Suprapubic skin (tissue), 4 donors: ENCODE measurements at regions not wholly inside any gene's neighbourhood (a gene's known extent, or its start where the extent isn't known, plus 50 kb on each side); places are given as distances from the start of the nearest gene placed in this dataset.

ENCODE experiments used
- DNase-seq, 2 donors: peaks; one replicate each; pipeline ENCODE4 v3.0.0-alpha.2; 2019; ENCODE audit warnings: low spot score in 2 of 2
- H3K27ac ChIP-seq: fragments of 200-600 bp; sonication (generic); one replicate; pipeline ENCODE4 v1.5.1; 2019
- H3K27me3 ChIP-seq: fragments of 200-600 bp; sonication (generic); one replicate; pipeline ENCODE4 v1.5.1; 2019
- H3K36me3 ChIP-seq: fragments of 200-600 bp; sonication (generic); one replicate; pipeline ENCODE4 v1.5.1; 2019
- H3K4me1 ChIP-seq: fragments of 200-600 bp; sonication (generic); one replicate; pipeline ENCODE4 v1.5.1; 2019
- H3K4me3 ChIP-seq: fragments of 200-600 bp; sonication (generic); one replicate; pipeline ENCODE4 v1.5.1; 2019; ENCODE audit warnings: mild to moderate bottlenecking
- H3K9me3 ChIP-seq: fragments of 200-600 bp; sonication (generic); one replicate; pipeline ENCODE4 v1.5.1; 2019
- CTCF ChIP-seq, 2 donors: fragments of 200-600 bp in 1 of 2; fragments of 450-650 bp in 1 of 2; sonication (generic) in 1 of 2; IDR thresholded peaks; one replicate each; pipeline ENCODE4 v1.5.1; 2016 to 2019; ENCODE audit warnings: antibody characterized with exemption in 2 of 2, mild to moderate bottlenecking in 1 of 2, moderate library complexity in 1 of 2
- EP300 ChIP-seq: sonication (generic); formaldehyde crosslinking; IDR thresholded peaks from one replicate; pipeline ENCODE4 v1.6.1; 2017; ENCODE audit warnings: antibody characterized with exemption
- POLR2A ChIP-seq, 2 donors: fragments of 450-650 bp; IDR thresholded peaks; one replicate each; pipeline ENCODE4 v1.6.1; 2017; ENCODE audit warnings: antibody characterized with exemption in 2 of 2, mild to moderate bottlenecking in 2 of 2, moderate library complexity in 2 of 2
- POLR2AphosphoS5 ChIP-seq, 3 donors: sonication (generic); formaldehyde crosslinking; IDR thresholded peaks; one replicate each; pipeline ENCODE4 v1.6.1; 2017; ENCODE audit warnings: antibody characterized with exemption in 3 of 3
- WGBS: methylation state at CpG from one replicate; pipeline ENCODE4 v1.1.5; 2018; 5-methylcytosine and 5-hydroxymethylcytosine counted together

- no peaks in the 10 kb centered on the region for H3K4me1 ChIP-seq
- TF ChIP-seq POLR2AphosphoS5 (IDR thresholded peaks at IDR 0.05): no peak
- no peak for TF ChIP-seq POLR2A (IDR thresholded peaks at IDR 0.05)
- TF ChIP-seq CTCF (IDR thresholded peaks at IDR 0.05): no peak
- TF ChIP-seq EP300: no peak
Observed at GRCh38 chr18:73756256-73757091, 391.2 kb downstream of the FBXO15 start.

GRCh38 chr18:73752965-73753364 lies 394.7 kb downstream of the FBXO15 start:
- Histone ChIP-seq H3K4me1 (no peaks in the 10 kb centered on the region), H3K4me3 (no peak overlapping the region), H3K9me3 (no peaks in the 10 kb centered on the region), H3K27ac (no peak overlapping the region), H3K36me3 (no peaks in the 10 kb centered on the region), H3K27me3 (no peaks in the 10 kb centered on the region)
- WGBS: 68% methylated on average over 2 of the region's 2 CpGs
- TF ChIP-seq EP300: no peak
- TF ChIP-seq CTCF (IDR thresholded peaks at IDR 0.05): no peak
- no peak for TF ChIP-seq POLR2AphosphoS5 (IDR thresholded peaks at IDR 0.05)
- no peak for TF ChIP-seq POLR2A (IDR thresholded peaks at IDR 0.05)
- no peak for DNase-seq

More at GRCh38 chr18:73756256-73757091, 391.2 kb downstream of the FBXO15 start:
- no peak overlapping the region for H3K27ac ChIP-seq
- H3K4me3 ChIP-seq: no peak overlapping the region
- no peaks in the 10 kb centered on the region for H3K9me3 ChIP-seq
- 94% methylated on average over 24 of the region's 24 CpGs for WGBS
- no peaks in the 10 kb centered on the region for H3K27me3 ChIP-seq
- no peaks in the 10 kb centered on the region for H3K36me3 ChIP-seq
- DNase-seq: no peak

- TF ChIP-seq POLR2A (IDR thresholded peaks at IDR 0.05): no peak
- no peak for TF ChIP-seq POLR2AphosphoS5 (IDR thresholded peaks at IDR 0.05)
- TF ChIP-seq CTCF (IDR thresholded peaks at IDR 0.05): no peak
- TF ChIP-seq EP300: no peak
- Histone ChIP-seq H3K36me3 (no peaks in the 10 kb centered on the region), H3K4me3 (no peak overlapping the region), H3K4me1 (no peaks in the 10 kb centered on the region), H3K9me3 (no peaks in the 10 kb centered on the region), H3K27me3 (no peaks in the 10 kb centered on the region), H3K27ac (no peak overlapping the region)
- WGBS: 70% methylated on average over 4 of the region's 4 CpGs
- DNase-seq: no peak
Observed at GRCh38 chr18:73752546-73752945, 395.1 kb downstream of the FBXO15 start.

- WGBS: 91% methylated on average over 5 of the region's 5 CpGs
- Histone ChIP-seq H3K27me3 (no peaks in the 10 kb centered on the region), H3K36me3 (no peaks in the 10 kb centered on the region), H3K27ac (no peak overlapping the region), H3K9me3 (no peaks in the 10 kb centered on the region), H3K4me1 (no peaks in the 10 kb centered on the region), H3K4me3 (no peak overlapping the region)
- no peak for DNase-seq
- TF ChIP-seq CTCF (IDR thresholded peaks at IDR 0.05) (no peak), POLR2A (IDR thresholded peaks at IDR 0.05) (no peak), POLR2AphosphoS5 (IDR thresholded peaks at IDR 0.05) (no peak), EP300 (no peak)
Observed at GRCh38 chr18:73750052-73750451, 397.6 kb downstream of the FBXO15 start.

- H3K9me3 ChIP-seq: no peaks in the 10 kb centered on the region
- TF ChIP-seq POLR2AphosphoS5 (IDR thresholded peaks at IDR 0.05): no peak
- TF ChIP-seq CTCF (IDR thresholded peaks at IDR 0.05): no peak
- no peak for TF ChIP-seq EP300
- TF ChIP-seq POLR2A (IDR thresholded peaks at IDR 0.05): no peak
- 41% methylated on average over 2 of the region's 2 CpGs for WGBS
Observed at GRCh38 chr18:73749304-73749703, 398.3 kb downstream of the FBXO15 start.

More at GRCh38 chr18:73749304-73749703, 398.3 kb downstream of the FBXO15 start:
- no peaks in the 10 kb centered on the region for H3K27me3 ChIP-seq
- no peak overlapping the region for H3K27ac ChIP-seq
- no peak overlapping the region for H3K4me3 ChIP-seq
- no peaks in the 10 kb centered on the region for H3K36me3 ChIP-seq
- H3K4me1 ChIP-seq: no peaks in the 10 kb centered on the region
- no peak for DNase-seq
